Right kidney (tissue), 1 donor: ENCODE measurements at regions not wholly inside any gene's neighbourhood (a gene's known extent, or its start where the extent isn't known, plus 50 kb on each side); places are given as distances from the start of the nearest gene placed in this dataset.

ENCODE experiments used
- DNase-seq: peaks from one replicate; pipeline ENCODE4 v3.0.0-alpha.2; 2016

GRCh38 chr1:82343381-82343780 lies 542.6 kb downstream of the ADGRL2 start:
- DNase-seq: no peak

GRCh38 chr1:82337635-82338034 lies 536.9 kb downstream of the ADGRL2 start:
- no peak for DNase-seq

GRCh38 chr1:82330330-82330729 lies 529.6 kb downstream of the ADGRL2 start:
- DNase-seq: no peak

GRCh38 chr1:82329226-82329625 lies 528.5 kb downstream of the ADGRL2 start:
- DNase-seq: no peak

GRCh38 chr1:82323144-82323841 lies 522.6 kb downstream of the ADGRL2 start:
- no peak for DNase-seq

- no peak for DNase-seq
Measured at GRCh38 chr1:82321794-82322193, 521.1 kb downstream of the ADGRL2 start.

- no peak for DNase-seq
Measured at GRCh38 chr1:82319546-82319945, 518.8 kb downstream of the ADGRL2 start.

GRCh38 chr1:82318921-82319320 lies 518.2 kb downstream of the ADGRL2 start:
- DNase-seq: no peak

- no peak for DNase-seq
Measured at GRCh38 chr1:82318265-82318664, 517.5 kb downstream of the ADGRL2 start.

GRCh38 chr1:82317671-82318070 lies 516.9 kb downstream of the ADGRL2 start:
- DNase-seq: no peak

- no peak for DNase-seq
Measured at GRCh38 chr1:82299656-82300055, 498.9 kb downstream of the ADGRL2 start.

GRCh38 chr1:82299056-82299455 lies 498.3 kb downstream of the ADGRL2 start:
- no peak for DNase-seq

GRCh38 chr1:82297139-82297896 lies 496.6 kb downstream of the ADGRL2 start:
- peak; percentile 7 for DNase-seq

GRCh38 chr1:82287556-82287955 lies 486.8 kb downstream of the ADGRL2 start:
- DNase-seq: no peak

- no peak for DNase-seq
Measured at GRCh38 chr1:82284213-82284612, 483.5 kb downstream of the ADGRL2 start.

GRCh38 chr1:82279241-82279640 lies 478.5 kb downstream of the ADGRL2 start:
- no peak for DNase-seq

- no peak for DNase-seq
Measured at GRCh38 chr1:82273816-82274215, 473.1 kb downstream of the ADGRL2 start.

GRCh38 chr1:82269431-82269830 lies 468.7 kb downstream of the ADGRL2 start:
- no peak for DNase-seq

GRCh38 chr1:82268826-82269225 lies 468.1 kb downstream of the ADGRL2 start:
- DNase-seq: no peak

GRCh38 chr1:82266351-82266750 lies 465.6 kb downstream of the ADGRL2 start:
- no peak for DNase-seq

GRCh38 chr1:82265436-82265835 lies 464.7 kb downstream of the ADGRL2 start:
- DNase-seq: no peak

GRCh38 chr1:82264802-82265201 lies 464.1 kb downstream of the ADGRL2 start:
- DNase-seq: no peak

- no peak for DNase-seq
Measured at GRCh38 chr1:82263396-82263795, 462.7 kb downstream of the ADGRL2 start.

- DNase-seq: no peak
Measured at GRCh38 chr1:82260666-82261065, 459.9 kb downstream of the ADGRL2 start.
